CD4-positive, alpha-beta T cell (primary cell): ENCODE measurements at regions not wholly inside any gene's neighbourhood (a gene's known extent, or its start where the extent isn't known, plus 50 kb on each side); places are given as distances from the start of the nearest gene placed in this dataset.

Experiments
- ATAC-seq: fragments of 200-7000 bp; cut with Tn5 transposase; one replicate; pipeline ENCODE4 v1.10.0; 2022; ENCODE audit warnings: mild to moderate bottlenecking; ENCODE audit not compliant: poor library complexity
- CTCF ChIA-PET: fragments of 350-600 bp; sonication (Branson Sonifier 250); formaldehyde crosslinking; loops from one replicate; lab custom pipeline; 2021; ENCODE audit warnings: antibody characterized with exemption, inconsistent platforms; lab: Charles Lee
- POLR2A ChIA-PET: fragments of 350-600 bp; sonication (Branson Sonifier 250); formaldehyde crosslinking; loops from one replicate; lab custom pipeline; 2021; ENCODE audit warnings: antibody characterized with exemption, inconsistent platforms; lab: Charles Lee
- DNase-seq, 14 experiments: peaks; one replicate each; pipeline ENCODE4 v3.0.0-alpha.2; 2013 to 2020; ENCODE audit warnings: mixed read lengths in 2 of 14
- H3K27ac ChIP-seq, 2 donors: one replicate each; pipeline versions ENCODE4 v1.5.1 to v1.7.0; 2013; ENCODE audit warnings: low read length in 2 of 2, low read depth in 1 of 2, mild to moderate bottlenecking in 1 of 2
- H3K27me3 ChIP-seq, 2 experiments: 1 replicate in 1 of 2; 2 replicates in 1 of 2; pipeline versions ENCODE4 v1.6.1 to v1.7.0; 2013; ENCODE audit warnings: low read length in 2 of 2, control low read depth in 1 of 2, mild to moderate bottlenecking in 1 of 2, moderate library complexity in 1 of 2; ENCODE audit not compliant: insufficient read depth in 2 of 2, control insufficient read depth in 1 of 2
- H3K36me3 ChIP-seq: one replicate; pipeline ENCODE4 v1.6.1; 2013; ENCODE audit warnings: low read length, control low read depth; ENCODE audit not compliant: insufficient read depth
- H3K4me1 ChIP-seq: one replicate; pipeline ENCODE4 v1.6.1; 2013; ENCODE audit warnings: low read length, control low read depth; ENCODE audit not compliant: insufficient read depth
- H3K4me3 ChIP-seq: one replicate; pipeline ENCODE4 v1.5.1; 2013; ENCODE audit warnings: mild to moderate bottlenecking, low read length, moderate library complexity
- H3K9me3 ChIP-seq, 2 experiments: 1 replicate in 1 of 2; 2 replicates in 1 of 2; pipeline versions ENCODE4 v1.6.1 to v1.7.0; 2013; ENCODE audit warnings: low read length in 2 of 2, mild to moderate bottlenecking in 2 of 2, control low read depth in 1 of 2, moderate library complexity in 1 of 2; ENCODE audit not compliant: control insufficient read depth in 1 of 2, insufficient read depth in 1 of 2
- H3K27ac Mint-ChIP-seq: one replicate; pipeline ENCODE4 v1.8.0; 2020; ENCODE audit warnings: mixed read lengths
- H3K27me3 Mint-ChIP-seq: one replicate; pipeline ENCODE4 v1.8.0; 2021; ENCODE audit warnings: mixed read lengths
- H3K36me3 Mint-ChIP-seq: one replicate; pipeline ENCODE4 v1.8.0; 2021; ENCODE audit warnings: low read depth, mixed read lengths
- H3K4me1 Mint-ChIP-seq: one replicate; pipeline ENCODE4 v1.8.0; 2021; ENCODE audit warnings: low read depth, mixed read lengths
- H3K4me3 Mint-ChIP-seq: one replicate; pipeline ENCODE4 v1.8.0; 2020; ENCODE audit warnings: mild to moderate bottlenecking, mixed read lengths
- H3K9me3 Mint-ChIP-seq: one replicate; pipeline ENCODE4 v1.8.0; 2020; ENCODE audit warnings: mixed read lengths
- intact Hi-C, 2 experiments: fragments of 100-400 bp; cut with DNase I in 1 of 2; cut with micrococcal nuclease in 1 of 2; formaldehyde crosslinking; loops; one replicate each; pipeline versions ENCODE4 v1.15.1 to v1.9.0; 2023 to 2025; cut with DNase I, micrococcal nuclease
- TF ChIP-seq, protein P1 (sequence below): fragments of 200-600 bp; IDR thresholded peaks from one replicate; pipeline ENCODE4 v1.8.0; 2022; ENCODE audit warnings: antibody characterized with exemption, mild to moderate bottlenecking

GRCh38 chr9:119963798-119964372 is 594.6 kb upstream of the BRINP1 start:
- H3K27me3 Mint-ChIP-seq = peaks cover 30% of the 10 kb centered on the region
- DNase-seq = no peak
- intact Hi-C loops = no loop called here
- H3K27ac Mint-ChIP-seq = no peak overlapping the region
- ChIA-PET CTCF (no interaction called here), POLR2A (no interaction called here)
- H3K36me3 ChIP-seq = no peaks in the 10 kb centered on the region
- H3K36me3 Mint-ChIP-seq = no peaks in the 10 kb centered on the region
- no peak overlapping the region for H3K4me3 Mint-ChIP-seq
- ATAC-seq = no peak
- no peak overlapping the region for H3K27ac ChIP-seq
- H3K9me3 ChIP-seq = peaks cover 0 to 8% of the 10 kb centered on the region in 2 experiments
- H3K4me1 ChIP-seq = no peaks in the 10 kb centered on the region
- no peaks in the 10 kb centered on the region for H3K4me1 Mint-ChIP-seq
- no peak overlapping the region for H3K4me3 ChIP-seq
- peaks cover 0 to 2% of the 10 kb centered on the region in 2 experiments for H3K27me3 ChIP-seq
- TF ChIP-seq, protein P1, sequence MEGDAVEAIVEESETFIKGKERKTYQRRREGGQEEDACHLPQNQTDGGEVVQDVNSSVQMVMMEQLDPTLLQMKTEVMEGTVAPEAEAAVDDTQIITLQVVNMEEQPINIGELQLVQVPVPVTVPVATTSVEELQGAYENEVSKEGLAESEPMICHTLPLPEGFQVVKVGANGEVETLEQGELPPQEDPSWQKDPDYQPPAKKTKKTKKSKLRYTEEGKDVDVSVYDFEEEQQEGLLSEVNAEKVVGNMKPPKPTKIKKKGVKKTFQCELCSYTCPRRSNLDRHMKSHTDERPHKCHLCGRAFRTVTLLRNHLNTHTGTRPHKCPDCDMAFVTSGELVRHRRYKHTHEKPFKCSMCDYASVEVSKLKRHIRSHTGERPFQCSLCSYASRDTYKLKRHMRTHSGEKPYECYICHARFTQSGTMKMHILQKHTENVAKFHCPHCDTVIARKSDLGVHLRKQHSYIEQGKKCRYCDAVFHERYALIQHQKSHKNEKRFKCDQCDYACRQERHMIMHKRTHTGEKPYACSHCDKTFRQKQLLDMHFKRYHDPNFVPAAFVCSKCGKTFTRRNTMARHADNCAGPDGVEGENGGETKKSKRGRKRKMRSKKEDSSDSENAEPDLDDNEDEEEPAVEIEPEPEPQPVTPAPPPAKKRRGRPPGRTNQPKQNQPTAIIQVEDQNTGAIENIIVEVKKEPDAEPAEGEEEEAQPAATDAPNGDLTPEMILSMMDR = no peak
- H3K9me3 Mint-ChIP-seq = no peaks in the 10 kb centered on the region

DNA sequence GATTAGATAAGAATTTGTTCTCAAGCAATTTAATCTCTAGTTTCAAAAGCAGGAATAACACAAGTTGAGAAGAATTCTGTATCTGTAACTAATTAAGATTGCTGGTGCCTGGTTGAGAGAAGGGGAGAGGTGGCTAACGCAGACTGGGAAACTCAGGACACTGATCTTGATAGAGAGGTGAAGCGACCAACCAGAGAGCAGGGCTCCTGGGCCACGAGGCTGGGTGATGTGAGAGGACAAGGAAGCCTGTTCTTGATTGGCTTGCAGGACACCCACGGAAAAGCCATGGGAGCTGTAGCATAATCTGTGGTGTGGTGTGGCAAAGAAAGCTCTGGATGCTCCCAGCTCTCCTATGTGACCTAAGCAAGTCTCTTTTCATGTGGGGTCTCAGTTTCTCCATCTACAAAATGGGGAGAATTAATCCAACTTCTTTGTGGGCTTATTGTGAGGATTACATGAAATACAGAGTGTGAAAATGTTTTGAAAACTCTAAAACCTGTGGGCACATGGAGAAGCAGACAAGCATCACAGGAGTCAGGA is 594.1 kb upstream of the BRINP1 start:
- Mint-ChIP-seq H3K36me3 (no peaks in the 10 kb centered on the region), H3K27ac (no peak overlapping the region), H3K9me3 (no peaks in the 10 kb centered on the region), H3K27me3 (peaks cover 26% of the 10 kb centered on the region), H3K4me1 (no peaks in the 10 kb centered on the region), H3K4me3 (no peak overlapping the region)
- intact Hi-C loops = no loop called here
- Histone ChIP-seq H3K27me3 (peaks cover 0 to 2% of the 10 kb centered on the region in 2 experiments), H3K36me3 (no peaks in the 10 kb centered on the region), H3K27ac (no peak overlapping the region), H3K4me1 (no peaks in the 10 kb centered on the region), H3K4me3 (no peak overlapping the region), H3K9me3 (peaks cover 0 to 4% of the 10 kb centered on the region in 2 experiments)
- TF ChIP-seq, protein P1 = no peak
- no peak for ATAC-seq
- CTCF ChIA-PET = no interaction called here
- POLR2A ChIA-PET = no interaction called here
- no peak for DNase-seq

- Mint-ChIP-seq H3K4me1 (no peaks in the 10 kb centered on the region), H3K27ac (no peak overlapping the region), H3K9me3 (no peaks in the 10 kb centered on the region), H3K27me3 (peaks cover 17% of the 10 kb centered on the region), H3K4me3 (no peak overlapping the region), H3K36me3 (no peaks in the 10 kb centered on the region)
- DNase-seq = no peak
- Histone ChIP-seq H3K27me3 (peaks cover 0 to 2% of the 10 kb centered on the region in 2 experiments), H3K4me3 (no peak overlapping the region), H3K4me1 (no peaks in the 10 kb centered on the region), H3K9me3 (peaks cover 0 to 4% of the 10 kb centered on the region in 2 experiments), H3K36me3 (no peaks in the 10 kb centered on the region), H3K27ac (no peak overlapping the region)
- ChIA-PET POLR2A (no interaction called here), CTCF (no interaction called here)
- intact Hi-C loops = no loop called here
- no peak for ATAC-seq
- TF ChIP-seq, protein P1 = no peak
Observed at GRCh38 chr9:119961774-119962424, 592.7 kb upstream of the BRINP1 start.
